ENCODE measurements at regions not wholly inside any gene's neighbourhood (a gene's known extent, or its start where the extent isn't known, plus 50 kb on each side); places are given as distances from the start of the nearest gene placed in this dataset.

DNA sequence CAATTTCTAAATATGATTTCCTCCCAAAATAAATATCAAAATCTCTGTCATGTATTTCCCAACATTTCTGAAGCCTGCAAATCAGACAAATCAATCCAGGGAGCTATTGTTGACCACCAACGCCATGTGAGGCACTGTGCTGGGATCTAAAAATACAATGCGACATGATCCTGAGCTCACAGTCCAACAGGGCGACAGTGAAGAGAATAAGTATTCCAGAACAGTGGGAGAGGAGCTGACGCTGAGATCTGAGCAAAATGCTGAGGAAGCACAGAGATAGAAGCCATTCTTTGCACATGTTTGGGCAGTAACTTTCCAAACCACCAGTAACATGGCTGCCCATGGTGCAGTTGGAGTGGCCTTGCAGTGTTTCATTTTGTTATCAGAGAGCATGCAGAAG lies 412.5 kb downstream of the LRATD1 start:
- DNase-seq (ENCODE audit: low spot score), result no peak

DNA sequence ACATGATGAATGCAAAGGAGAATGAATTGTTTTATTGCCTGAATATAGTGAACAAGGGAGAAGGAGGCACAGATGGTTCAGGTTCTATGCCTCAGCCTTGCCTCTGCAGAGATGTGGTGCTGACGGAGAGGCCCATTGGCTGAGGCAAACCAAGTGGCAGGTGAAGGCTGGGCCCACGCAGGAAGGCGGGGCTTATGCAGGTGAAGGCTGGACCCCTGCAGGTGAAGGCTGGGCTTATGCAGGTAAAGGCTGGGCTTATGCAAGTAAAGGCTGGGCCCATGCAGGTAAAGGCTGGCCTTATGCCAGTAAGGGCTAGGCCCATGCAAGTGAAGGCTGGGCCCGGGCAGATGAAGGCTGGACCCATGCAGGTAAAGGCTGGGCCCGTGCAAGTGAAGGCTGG lies 414.7 kb downstream of the LRATD1 start:
- DNase-seq (ENCODE audit: low spot score), result no peak

DNA sequence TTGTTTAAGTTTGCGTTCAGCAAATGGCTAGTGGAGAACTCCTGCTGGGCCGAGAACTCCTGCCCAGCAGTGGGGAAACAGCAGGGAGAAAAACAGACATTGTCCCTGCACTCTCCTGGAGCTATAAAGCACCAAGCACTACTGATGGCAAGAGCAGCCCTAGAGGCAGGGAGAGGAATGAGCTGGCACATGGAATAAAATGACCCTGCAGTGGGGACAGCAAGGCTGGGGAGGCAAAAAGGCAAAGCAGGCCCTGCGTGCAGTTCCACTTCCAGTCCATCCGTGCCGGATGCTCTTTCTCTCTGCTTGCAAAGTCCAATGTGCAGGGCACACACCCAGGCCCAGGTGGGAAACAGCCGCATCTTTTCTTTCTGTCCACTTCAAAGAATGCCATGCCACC lies 415.5 kb downstream of the LRATD1 start:
- DNase-seq (ENCODE audit: low spot score), result no peak

DNA sequence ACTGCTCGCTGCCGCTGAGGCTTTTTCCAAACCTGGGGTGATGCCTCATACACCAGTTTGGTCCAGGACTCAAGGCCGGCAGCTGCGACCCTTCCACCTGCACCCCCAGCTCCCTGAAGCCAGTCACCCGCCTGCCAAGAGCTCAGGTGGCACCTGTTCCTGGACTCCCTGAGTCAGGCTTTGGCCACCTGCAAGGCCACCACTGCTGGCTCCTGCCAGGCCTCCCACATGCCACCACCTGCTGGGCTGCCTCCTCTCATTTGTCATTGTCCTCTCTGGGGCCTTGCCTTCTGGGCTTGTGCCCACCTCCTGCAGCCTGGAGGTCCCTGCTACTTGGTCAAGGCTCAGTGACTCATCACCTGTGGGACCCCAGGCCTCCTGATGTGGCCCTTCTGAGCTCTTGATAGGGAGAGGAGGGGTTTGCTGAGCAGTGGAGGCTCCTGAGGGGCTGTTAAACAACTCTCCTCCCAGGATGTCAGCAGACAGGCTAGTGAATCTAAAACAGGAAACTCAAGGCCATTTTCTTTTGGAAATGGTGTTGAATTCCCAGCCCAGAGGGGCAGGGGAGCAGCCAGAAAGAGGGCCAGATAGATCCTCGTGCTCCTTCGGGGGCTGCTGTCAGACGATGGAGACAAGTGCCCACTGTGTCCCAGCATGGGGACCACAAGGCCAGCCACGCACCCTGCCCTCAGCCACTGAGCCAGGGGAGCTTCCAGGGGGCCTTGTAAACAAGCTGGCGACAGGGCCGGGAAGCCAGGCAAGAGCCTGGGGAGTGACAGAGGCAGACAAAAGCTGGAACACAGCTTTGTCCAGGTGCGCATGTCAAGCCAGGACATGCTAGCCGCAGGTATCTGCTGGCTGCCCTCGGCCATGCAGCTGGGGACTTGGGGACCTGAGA lies 416.8 kb downstream of the LRATD1 start:
- DNase-seq (ENCODE audit: low spot score), result no peak

DNA sequence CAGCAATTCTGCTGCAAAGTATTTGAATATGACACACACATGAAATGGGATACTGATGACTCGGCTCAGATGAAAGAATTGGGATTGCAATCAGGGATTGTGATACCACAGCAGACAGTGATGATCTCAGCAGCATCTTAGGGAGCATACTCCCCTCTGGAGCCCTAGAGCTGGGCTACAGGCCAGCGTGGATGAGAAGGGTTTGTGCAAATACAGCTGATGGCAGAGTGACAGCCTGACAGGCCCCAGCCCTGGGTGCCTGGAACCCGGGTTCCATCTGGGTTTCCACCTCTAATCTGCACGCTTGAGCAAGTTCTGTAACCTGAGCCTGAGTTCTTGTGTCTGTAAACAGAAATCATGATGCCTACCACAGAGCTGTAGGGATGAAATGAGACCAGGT lies 418.0 kb downstream of the LRATD1 start:
- no peak for DNase-seq (ENCODE audit: low spot score)

DNA sequence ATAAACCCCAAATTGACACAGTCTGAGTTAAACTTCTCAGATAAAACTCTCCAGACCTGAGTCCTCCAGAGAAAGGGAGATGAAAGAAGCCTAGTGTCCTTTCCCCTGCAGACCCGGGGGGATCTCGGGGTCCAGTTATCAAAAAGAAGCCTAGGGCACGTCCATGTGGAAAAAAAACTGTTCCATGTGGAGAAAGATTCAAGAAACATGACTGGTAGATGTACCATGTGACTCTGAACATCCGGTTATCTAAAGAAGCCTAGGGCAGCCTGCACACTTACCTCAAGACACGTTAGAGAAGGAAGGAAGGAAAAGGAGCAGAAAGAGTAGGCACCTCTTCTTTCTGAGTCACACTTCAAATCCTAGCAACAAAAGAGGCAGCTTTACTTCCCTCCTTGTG lies 421.0 kb downstream of the LRATD1 start:
- DNase-seq (ENCODE audit: low spot score), result no peak

DNA sequence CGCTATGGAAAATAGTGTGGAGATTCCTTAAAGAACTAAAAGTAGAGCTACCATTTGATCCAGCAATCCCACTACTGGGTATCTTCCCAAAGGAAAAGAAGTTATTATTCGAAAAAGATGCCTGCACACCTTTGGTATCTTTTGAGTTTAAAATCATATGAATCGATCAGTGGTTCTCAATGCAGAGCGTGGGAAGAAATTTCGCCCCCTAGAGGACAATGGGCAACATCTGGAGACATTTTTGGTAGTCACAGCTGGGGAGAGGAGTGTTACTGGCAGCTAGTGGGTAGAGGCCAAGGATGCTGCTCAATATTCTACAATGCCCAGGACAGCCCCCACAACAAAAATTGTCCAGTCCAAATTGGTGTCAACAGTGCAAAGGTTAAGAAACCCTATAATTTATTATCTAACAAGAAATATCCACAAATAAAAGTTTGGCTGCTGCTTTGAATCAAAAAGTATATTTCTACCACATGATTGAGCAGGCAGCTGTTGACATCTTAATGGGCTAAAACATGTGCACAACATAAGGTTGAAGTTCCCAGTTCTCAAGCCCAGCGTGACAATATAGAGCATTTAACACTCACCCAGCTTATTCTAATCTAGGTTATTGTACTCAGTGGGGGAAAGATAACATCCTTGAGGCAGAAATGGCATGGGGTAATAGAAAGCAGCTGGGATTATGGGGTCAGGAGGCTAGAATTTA lies 425.7 kb downstream of the LRATD1 start:
- peak; percentile 64 for DNase-seq (ENCODE audit: low spot score)

DNA sequence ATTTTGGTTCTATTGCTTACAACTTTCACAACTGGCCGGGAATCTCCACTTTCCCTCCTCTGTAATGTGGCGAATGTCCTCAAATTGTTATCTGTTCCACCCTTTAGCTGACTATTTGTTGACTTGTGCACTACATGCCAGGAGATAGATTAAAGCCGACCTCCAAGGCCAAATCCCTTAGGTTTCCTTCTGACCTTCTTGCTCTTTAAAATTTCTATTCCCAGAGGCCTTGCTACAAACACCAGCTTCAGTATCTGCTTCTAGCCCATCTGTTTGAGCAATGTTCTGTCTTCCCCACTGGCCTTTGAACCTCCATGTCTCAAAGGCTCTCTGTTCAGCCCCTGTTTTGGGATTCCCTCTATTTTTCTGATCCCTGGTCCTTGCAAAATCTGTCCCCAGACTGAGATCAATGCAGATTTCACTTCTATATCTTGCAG lies 426.2 kb downstream of the LRATD1 start:
- DNase-seq (ENCODE audit: low spot score), result no peak

DNA sequence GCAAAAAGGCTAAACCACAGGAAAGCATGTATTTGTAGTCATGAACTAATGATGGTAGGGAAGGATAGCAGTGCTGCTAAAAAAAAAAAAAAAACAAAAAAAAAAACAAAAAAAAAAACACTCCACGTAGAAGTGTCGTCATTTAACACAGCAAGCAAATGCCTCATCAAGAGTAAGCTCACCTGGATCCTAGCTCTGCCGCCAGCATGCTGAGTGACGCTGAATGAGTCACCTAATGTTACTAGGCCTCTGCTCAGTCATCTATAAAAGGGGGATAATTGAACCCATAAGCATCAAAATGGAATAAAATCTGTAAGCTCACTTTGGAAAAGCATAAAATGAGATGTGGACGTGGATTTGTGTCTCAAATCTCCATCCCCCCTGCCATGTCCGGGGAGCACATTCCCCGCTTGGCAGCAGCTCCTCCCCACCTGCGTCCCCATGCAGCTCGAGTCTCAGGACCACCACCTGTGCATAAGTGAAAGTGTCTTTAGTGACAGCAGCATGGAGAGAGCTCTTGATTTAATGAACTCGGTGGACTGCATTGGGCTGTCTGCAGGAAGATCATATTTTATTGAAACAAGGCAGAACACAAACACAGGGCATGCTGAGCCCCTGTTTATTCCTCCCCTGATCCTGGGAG lies 427.5 kb downstream of the LRATD1 start:
- no peak for DNase-seq (ENCODE audit: low spot score)

DNA sequence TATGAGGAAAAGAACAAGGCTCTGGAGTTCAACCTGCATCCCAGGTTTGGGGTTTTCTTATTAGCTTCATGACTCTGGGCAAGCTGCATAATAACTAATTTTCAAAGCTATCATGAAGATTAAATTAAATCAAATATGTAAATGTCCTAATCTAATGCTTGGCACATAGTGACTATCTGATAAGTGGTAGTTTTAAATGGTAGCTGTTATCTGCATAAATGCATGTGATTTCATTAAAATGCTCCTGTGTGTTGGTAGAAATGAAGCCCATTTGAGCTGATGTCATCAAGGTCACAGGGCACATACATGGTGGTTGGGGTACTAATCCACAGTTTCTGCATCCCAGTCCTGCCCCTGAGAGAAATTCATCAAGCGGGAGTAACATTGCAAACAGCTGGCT lies 428.8 kb downstream of the LRATD1 start:
- DNase-seq (ENCODE audit: low spot score), result no peak

DNA sequence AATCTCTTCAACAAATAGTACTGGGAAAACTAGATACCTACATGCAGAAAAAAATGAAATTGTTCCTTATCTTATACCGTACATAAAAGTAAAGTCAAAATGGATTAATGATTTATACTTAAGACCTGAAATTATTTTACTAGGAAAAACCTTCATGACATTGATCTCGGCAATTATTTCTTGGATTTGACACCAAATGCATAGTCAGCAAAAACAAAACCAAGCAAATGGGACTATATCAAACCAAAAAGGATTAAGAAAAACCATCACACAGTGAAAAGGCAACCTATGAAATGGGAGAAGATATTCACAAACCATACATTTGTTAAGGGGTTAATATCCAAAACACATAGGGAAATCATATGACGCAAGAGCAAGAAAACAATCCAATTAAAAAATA lies 433.6 kb downstream of the LRATD1 start:
- no peak for DNase-seq (ENCODE audit: low spot score)

DNA sequence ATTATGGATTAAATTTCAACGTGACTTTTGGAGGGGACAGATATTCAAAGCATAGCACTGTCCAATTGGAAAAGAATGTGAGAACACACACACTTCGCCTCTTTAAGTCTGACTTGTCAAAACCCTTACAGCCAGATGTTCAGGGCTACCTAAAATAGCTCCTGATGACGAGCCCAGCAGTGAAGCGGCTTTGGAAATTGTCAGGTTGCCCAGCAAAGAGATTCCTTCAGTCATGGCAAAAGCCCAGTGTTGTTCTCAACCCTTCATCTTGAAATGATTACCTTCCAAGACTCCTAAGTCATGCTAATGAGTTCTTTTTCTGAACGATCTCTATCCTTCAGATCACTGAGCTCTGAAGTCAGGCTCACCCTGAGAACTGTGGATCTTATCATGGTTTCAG lies 436.6 kb downstream of the LRATD1 start:
- DNase-seq (ENCODE audit: low spot score), result no peak

DNA sequence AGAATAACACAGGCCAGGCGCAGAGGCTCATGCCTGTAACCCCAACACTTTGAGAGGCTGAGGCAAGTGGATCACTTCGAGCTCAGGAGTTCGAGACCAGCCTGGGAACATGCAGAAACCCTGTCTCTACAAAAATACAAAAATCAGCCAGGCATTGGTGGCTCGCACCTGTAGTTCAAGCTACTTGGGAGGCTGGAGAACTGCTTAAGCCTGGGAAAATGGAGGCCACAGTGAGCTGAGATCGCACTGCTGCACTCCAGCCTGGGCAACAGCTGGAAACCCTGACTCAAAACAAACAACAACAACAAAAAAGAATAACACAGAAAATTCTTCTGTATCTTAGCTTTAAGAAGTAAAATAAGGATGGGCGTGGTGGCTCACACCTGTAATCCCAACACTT lies 440.3 kb downstream of the LRATD1 start:
- DNase-seq (ENCODE audit: low spot score), result no peak

DNA sequence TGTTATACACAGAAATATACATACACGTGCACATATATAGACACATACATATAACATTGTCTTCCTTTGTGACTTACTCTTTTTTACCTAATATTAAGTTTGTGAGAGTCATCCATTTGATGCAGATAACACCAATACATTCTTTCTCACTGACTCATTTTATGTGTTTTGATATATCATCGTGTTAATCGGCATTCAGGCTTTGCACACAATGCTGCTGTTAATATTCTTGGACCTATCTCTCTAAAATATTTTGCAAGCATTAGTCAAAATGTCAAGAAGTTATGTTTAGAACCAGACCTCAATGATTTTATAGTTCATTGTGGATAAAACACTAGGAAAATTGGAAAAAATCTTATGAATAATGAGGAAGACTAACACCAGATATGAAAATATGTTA lies 441.1 kb downstream of the LRATD1 start:
- DNase-seq (ENCODE audit: low spot score), result no peak

DNA sequence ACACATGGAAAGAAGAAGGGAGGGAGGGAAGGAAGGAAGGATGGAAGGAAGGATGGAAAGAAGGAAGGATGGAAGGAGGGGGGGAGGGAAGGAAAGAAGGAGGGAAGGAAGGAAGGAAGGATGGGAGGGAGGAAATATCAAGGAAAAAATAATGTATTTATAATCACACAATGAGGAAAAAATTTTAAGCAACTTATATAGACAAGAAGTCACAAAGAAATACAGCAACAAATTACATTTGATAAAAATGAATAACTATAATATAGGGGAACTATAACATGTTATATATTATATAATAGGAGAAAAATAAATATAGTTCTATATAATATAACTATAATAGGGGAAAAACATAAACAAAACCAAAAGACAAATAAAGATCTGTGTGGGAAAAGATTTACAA lies 441.8 kb downstream of the LRATD1 start:
- DNase-seq (ENCODE audit: low spot score), result no peak

DNA sequence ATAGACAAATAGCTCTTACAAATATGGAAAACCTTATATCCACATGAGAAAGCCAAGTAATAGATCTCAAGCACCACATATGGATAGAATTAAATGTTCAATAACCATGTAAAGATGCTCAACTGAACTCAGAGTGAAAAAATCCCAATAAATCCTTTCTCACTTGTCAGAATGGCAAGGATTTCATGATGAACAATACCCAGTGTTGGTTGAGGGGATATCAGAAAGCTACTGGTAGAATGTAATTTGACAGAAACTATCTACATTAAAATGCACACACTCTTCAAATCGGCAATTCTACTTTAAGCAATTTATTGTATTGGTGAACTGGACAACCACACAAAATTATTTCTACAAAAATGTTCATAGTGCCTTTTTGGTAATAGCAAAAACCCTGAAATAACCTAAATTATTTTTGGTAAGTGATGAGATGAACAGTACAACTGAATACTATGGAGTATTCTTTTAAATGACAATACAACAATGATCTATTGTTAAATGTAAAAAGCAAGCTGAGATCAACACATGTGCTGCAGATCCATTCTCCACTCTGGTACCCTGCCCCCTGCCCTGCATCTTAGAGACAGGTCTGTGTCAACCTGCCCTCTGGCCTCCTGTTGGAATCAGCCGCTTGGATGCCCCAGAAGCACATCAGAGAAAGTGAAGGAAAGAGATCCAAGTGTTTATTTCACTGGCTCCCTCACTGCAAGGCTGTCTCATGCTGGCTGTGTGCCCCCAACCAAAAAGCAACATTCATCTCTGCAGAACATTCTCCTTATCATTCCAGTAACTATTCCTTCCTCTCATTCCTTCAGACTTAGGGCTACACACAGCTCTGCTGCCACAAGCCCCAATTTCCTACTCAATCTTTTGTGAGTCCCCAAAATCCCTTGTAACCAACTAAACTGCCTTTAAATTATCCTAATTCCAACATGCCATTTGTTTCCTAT lies 442.5 kb downstream of the LRATD1 start:
- no peak for DNase-seq (ENCODE audit: low spot score)

DNA sequence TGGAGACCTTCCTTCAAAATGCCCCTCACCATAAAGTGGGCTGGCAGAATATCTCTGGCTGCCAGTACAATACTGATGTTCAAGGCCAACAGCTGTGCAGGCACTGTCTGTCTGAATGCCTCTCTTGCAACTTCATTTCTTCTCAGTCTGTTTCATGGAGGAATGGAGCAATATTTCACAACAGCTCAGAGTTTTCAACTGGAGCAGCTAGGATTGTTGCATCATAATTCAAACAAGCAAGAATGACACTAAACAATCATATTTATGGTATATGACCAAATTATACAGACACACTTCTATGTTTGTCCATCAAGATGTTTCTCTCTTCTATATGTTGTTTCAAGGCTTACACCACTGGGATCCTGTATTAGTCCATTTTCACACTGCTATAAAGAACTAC lies 444.2 kb downstream of the LRATD1 start:
- DNase-seq (ENCODE audit: low spot score), result no peak

DNA sequence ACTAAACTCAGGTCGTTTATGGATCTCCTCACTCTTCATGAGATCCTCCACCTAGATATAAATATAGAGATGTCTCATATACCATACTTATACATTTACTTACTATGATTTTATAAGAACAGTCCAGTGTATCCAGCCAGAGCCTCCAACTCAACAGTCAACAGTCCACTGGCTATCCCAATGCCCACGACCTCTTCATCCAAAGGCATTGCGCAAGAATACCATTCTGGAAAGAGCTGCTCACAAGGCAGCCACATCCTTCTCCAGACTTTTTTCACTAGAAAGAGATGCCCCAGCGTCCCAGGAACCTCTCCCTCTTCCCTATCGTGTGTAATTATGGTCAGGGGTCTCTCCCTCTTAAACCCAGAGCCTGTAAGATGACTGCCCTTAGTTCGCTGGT lies 448.8 kb downstream of the LRATD1 start:
- DNase-seq (ENCODE audit: low spot score), result no peak

DNA sequence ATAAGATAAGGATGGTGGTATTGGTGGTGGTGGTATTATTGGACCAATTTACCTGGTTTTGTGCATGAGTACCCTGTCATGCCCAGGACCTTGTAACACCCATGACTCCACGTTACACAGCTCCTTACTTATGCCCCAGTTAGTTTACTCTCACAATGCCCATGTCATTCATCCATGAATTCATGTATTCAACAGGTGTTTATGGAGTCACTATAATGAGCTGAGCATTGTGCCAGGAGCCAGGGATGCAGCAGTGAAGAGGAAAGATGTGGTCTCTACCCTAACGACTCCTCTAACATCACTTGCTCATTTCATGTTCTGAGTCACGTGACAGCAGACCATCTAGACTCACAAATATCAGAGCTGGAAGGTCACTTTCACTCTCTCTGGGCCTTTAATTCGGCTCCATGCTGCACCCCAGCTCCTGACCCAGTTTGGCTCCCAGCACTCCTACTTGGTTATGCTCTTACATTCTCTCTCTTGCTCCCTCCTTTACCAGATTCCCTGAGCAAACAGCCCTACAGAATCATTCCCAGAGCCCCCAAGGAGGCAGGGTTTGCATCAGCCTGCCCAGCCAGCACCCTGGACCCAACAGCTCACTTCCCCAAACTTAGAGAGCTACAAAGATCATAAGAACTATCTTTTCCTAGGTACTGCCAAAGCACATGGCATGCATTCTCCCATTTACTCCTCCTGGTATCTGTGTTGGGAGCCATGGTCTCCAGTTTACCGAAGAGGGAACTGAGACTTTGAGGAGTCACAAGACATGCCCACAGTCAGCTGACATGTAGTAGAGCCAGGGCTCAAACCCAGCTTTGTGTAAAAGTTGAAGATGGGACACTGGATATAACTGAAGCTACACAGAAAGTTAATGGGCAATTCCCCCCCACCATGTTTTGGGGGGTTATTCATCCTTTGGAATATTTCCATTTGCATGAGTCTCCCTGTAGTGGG lies 449.9 kb downstream of the LRATD1 start:
- no peak for DNase-seq (ENCODE audit: low spot score)

DNA sequence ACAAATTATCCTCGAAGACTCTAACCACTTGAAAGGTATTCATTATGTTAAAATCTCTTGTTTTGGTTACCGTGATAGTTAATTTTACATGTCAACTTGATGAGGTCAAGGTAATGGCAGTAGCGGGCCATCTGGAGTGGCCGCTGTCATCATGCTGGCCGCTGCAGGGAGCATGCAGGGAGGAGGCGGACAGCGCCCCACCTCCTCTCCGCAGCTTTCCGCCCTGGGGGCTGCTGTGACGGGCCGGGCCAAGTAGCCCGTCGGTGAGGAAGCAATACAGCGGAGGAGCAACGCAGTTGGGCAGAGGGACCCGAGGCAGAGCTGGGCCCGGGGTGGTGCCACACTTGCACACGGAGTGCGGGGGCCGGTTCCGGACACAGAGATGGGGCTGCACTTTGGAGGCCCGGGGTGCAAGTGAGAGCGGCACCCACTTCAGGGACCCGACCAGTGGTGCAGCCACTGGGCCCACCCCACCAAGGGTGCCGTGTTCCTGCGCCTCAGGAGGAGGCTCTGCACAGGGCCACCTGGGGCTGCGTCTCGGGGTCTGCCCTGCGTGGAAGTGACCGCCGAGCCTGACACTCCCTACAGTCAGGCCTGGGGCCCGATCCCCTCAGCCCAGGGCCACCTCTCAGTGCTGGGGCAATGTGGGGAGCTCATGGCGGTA lies 452.4 kb downstream of the LRATD1 start:
- no peak for DNase-seq (ENCODE audit: low spot score)

Data from NAMALWA (cell line).